Fibroblast of villous mesenchyme (primary cell): ENCODE measurements at regions not wholly inside any gene's neighbourhood (a gene's known extent, or its start where the extent isn't known, plus 50 kb on each side); places are given as distances from the start of the nearest gene placed in this dataset.
"Not testable (repeated sequence)": the region's sequence is repeated elsewhere in the genome, so short reads cannot be mapped to it uniquely, and the experiment has no call there.

Source experiments
- DNase-seq: peaks from one replicate; pipeline ENCODE4 v3.0.0-alpha.2; 2010; ENCODE audit warnings: low read depth
- H3K4me3 ChIP-seq: 2 replicates; pipeline ENCODE4 v1.5.1; 2011; ENCODE audit warnings: low read depth, mild to moderate bottlenecking, low read length
- CTCF ChIP-seq: IDR thresholded peaks from 2 replicates; pipeline ENCODE4 v1.5.1; 2012; ENCODE audit warnings: low read depth, mild to moderate bottlenecking, low read length; ENCODE audit not compliant: insufficient read depth

GRCh38 chr12:131314524-131315090 is 360.9 kb downstream of the ADGRD1 start:
- TF ChIP-seq CTCF = no peak
- no peak overlapping the region for H3K4me3 ChIP-seq
- no peak for DNase-seq

DNA sequence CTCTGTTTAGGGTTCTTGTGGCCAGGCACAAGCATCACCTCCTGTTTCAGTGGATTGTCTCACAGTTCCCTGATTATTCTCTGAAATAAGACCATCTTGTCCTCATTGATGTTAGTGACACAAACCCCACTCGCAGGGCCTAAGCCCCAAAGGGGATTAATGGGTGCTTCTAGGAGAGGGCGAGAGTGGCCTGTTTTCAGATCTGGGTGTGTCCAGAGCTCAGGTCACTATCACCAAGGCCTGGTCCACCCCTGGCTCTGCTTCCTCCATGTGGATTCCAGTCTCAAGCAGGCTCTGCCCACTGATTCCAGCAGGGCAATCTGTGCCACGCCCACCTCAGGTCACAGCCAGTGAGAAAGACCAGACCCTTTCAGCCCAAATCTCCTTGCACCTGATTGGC is 361.9 kb downstream of the ADGRD1 start:
- no peak for DNase-seq
- no peak overlapping the region for H3K4me3 ChIP-seq
- TF ChIP-seq CTCF = no peak

DNA sequence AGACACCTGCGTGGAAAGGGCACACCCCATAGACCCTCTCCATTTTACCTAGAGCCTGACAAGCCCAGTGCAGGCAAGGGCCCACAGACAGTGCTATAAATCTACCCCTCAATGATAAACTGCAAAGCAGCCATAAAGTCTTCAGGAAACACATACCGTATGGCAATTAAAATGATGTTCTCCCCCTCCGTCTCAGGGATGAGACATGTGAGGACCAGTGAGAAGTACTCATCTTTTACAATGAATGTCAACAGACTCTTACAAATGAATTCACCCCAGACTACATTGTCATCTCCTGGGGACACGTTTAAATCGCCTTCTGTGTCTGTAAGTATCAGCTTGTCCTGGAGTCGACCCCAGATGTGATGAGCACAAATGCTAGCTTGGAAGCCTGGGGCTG is 362.7 kb downstream of the ADGRD1 start:
- no peak overlapping the region for H3K4me3 ChIP-seq
- no peak for DNase-seq
- TF ChIP-seq CTCF = no peak

DNA sequence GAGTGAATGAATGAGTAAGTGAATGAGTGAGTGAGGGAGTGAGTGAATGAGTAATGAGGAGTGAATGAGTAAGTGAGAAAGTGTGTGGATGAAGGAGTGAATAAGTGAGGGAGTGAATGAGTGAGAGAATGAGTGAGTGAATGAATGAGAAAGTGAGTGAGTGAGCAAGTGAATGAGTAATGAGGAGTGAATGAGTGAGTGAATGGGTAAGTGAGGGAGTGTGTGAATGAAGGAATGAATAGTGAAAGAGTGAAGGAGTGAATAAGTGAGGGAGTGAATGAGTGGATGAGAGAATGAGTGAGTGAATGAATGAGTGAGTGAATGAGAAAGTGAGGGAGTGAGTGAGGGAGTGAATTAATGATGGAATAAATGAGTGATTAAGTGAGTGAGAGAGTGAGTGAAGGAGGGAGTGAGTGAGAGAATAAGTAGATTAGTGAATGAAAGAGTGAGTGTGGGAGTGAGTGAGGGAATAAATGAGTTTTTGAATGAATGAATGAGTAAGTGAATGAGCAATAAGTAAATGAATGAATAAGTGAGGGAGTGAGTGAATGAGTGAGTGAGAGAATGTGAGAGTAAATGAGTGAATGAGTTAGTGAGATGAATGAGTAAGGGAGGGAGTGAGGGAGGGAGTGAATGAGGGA is 364.5 kb downstream of the ADGRD1 start:
- no peak overlapping the region for H3K4me3 ChIP-seq
- DNase-seq = no peak
- TF ChIP-seq CTCF = no peak

DNA sequence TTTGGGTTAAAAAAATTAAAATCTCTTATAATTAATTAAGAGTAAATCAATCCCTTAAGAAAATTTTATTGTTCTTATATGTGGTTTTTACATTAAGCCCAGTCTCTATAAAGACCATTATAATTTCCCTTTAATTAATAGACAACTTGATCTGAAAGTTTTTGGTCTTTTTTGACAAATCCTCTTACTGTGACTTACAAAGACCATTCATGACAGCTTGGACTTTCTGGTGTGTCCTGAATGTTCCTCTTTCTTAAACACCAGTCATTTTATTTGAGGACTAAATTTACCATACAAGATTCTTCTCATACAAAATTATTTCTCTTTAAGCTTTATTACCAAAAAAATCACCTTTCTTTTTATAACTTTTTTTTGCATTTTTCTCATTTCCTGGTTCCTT is 368.3 kb downstream of the ADGRD1 start:
- TF ChIP-seq CTCF = no peak
- no peak for DNase-seq
- H3K4me3 ChIP-seq = no peak overlapping the region

DNA sequence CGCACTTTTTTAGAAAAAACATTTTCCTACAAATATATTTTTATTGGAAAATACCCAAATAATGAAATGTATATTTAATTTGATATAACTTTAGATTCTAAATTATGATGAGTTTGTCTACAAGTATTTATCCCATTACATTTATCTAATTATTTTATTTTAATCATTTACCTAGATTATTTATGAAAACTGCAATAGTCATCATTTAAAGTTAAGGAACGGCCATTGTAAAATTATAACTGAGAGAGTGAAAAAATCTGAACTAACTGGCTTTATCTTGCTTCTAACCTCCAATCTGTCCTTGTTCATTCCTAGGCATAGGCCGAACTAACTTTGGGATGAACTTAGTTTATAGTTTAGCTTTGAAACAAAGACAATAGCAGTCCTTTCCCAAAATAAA is 368.8 kb downstream of the ADGRD1 start:
- DNase-seq, H3K4me3 ChIP-seq: not testable (repeated sequence)

GRCh38 chr12:131323879-131324278 is 370.2 kb downstream of the ADGRD1 start:
- no peak for DNase-seq
- no peak for TF ChIP-seq CTCF
- H3K4me3 ChIP-seq = no peak overlapping the region
